Muscle layer of duodenum (tissue), 2 donors: ENCODE measurements at regions not wholly inside any gene's neighbourhood (a gene's known extent, or its start where the extent isn't known, plus 50 kb on each side); places are given as distances from the start of the nearest gene placed in this dataset.
"Not testable (repeated sequence)": the region's sequence is repeated elsewhere in the genome, so short reads cannot be mapped to it uniquely, and the experiment has no call there.

ENCODE experiments used
- H3K27ac ChIP-seq: one replicate; pipeline ENCODE4 v1.7.0; 2013; ENCODE audit warnings: mild to moderate bottlenecking, low read length
- H3K27me3 ChIP-seq: one replicate; pipeline ENCODE4 v1.7.0; 2013; ENCODE audit warnings: low read depth, mild to moderate bottlenecking, control low read depth, low read length
- H3K36me3 ChIP-seq, 2 donors: one replicate each; pipeline ENCODE4 v1.7.0; 2013; ENCODE audit warnings: low read length in 2 of 2, control low read depth in 1 of 2, mild to moderate bottlenecking in 1 of 2; ENCODE audit not compliant: insufficient read depth in 2 of 2, control insufficient read depth in 1 of 2
- H3K4me1 ChIP-seq, 2 donors: one replicate each; pipeline ENCODE4 v1.7.0; 2013; ENCODE audit warnings: low read length in 2 of 2, mild to moderate bottlenecking in 2 of 2, control low read depth in 1 of 2, moderate library complexity in 1 of 2; ENCODE audit not compliant: insufficient read depth in 2 of 2, control insufficient read depth in 1 of 2
- H3K4me3 ChIP-seq, 2 donors: one replicate each; pipeline ENCODE4 v1.7.0; 2013; ENCODE audit warnings: low read length in 2 of 2, low read depth in 1 of 2, mild to moderate bottlenecking in 1 of 2
- H3K9me3 ChIP-seq, 2 donors: one replicate each; pipeline ENCODE4 v1.7.0; 2013; ENCODE audit warnings: low read length in 2 of 2, control low read depth in 1 of 2, mild to moderate bottlenecking in 1 of 2; ENCODE audit not compliant: control insufficient read depth in 1 of 2
- donor health status: healthy.

GRCh38 chr6:149248263-149248662 lies 69.2 kb upstream of the TAB2 start:
- H3K4me3 ChIP-seq, H3K27me3 ChIP-seq, H3K4me1 ChIP-seq, H3K27ac ChIP-seq, H3K36me3 ChIP-seq, H3K9me3 ChIP-seq: not testable (repeated sequence)

DNA sequence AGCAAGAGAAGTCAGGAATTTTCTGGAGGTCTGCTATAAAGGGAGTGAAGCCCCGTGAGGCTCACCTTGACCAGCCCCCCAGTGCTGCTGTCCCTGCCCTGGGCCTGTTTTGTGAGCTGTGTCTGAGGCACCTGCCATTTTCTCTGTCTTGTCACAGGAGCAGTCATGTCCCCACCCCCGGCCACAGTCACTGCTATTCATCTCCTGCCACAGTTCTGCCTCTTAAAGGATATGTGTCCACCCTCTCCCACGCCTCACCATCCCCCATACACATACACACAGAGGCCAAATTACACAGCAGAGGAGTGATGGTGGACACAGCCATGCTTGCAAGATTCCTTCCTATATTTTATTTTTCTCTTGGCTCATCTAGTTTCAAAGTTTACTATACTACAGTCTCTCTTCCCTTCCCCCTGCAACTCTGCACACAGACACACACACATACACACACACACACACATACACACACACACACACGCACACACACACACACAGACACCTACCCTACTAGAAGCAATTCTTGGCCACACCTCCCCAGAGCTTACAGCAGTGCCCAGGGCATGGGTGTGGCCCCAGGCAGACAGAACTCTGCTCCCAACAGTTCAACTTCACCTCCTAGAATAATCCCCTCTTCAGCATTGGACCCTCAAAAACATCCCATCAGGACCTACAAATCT lies 68.7 kb upstream of the TAB2 start:
- Histone ChIP-seq H3K9me3 (no peaks in the 10 kb centered on the region), H3K36me3 (no peaks in the 10 kb centered on the region), H3K27ac (no peak overlapping the region), H3K4me1 (no peaks in the 10 kb centered on the region), H3K4me3 (no peak overlapping the region), H3K27me3 (no peaks in the 10 kb centered on the region)

GRCh38 chr6:149249370-149250357 lies 67.8 kb upstream of the TAB2 start:
- H3K27me3 ChIP-seq: no peaks in the 10 kb centered on the region
- no peak overlapping the region for H3K27ac ChIP-seq
- no peaks in the 10 kb centered on the region for H3K4me1 ChIP-seq
- no peaks in the 10 kb centered on the region for H3K9me3 ChIP-seq
- no peak overlapping the region for H3K4me3 ChIP-seq
- no peaks in the 10 kb centered on the region for H3K36me3 ChIP-seq

- no peaks in the 10 kb centered on the region for H3K4me1 ChIP-seq
- H3K4me3 ChIP-seq: no peak overlapping the region
- no peaks in the 10 kb centered on the region for H3K9me3 ChIP-seq
- H3K27ac ChIP-seq: no peak overlapping the region
- no peaks in the 10 kb centered on the region for H3K27me3 ChIP-seq
- no peaks in the 10 kb centered on the region for H3K36me3 ChIP-seq
Measured at GRCh38 chr6:149250951-149251350, 66.6 kb upstream of the TAB2 start.

GRCh38 chr6:149252622-149253021 lies 64.9 kb upstream of the TAB2 start:
- Histone ChIP-seq H3K27me3 (no peaks in the 10 kb centered on the region), H3K4me1 (no peaks in the 10 kb centered on the region), H3K27ac (no peak overlapping the region), H3K4me3 (no peak overlapping the region), H3K36me3 (no peaks in the 10 kb centered on the region), H3K9me3 (no peaks in the 10 kb centered on the region)

DNA sequence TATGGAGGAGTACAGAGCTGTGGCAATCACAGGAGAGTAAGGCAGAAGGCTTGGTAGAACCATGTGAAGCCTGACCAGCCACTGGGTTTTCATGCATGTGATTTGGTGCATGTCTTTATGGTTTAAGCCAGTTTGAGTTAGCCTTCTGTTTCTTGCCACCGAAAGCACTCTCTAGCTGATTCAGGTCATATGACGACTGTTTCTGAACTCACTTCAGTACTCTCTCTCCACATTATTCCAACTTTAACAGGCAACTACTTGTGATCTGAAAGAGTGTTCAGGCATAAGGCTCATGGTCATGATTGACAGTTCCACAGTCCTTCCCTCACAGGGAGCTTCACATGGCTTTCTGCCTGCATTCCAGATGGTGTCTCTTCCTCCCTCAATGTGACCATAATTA lies 63.3 kb upstream of the TAB2 start:
- no peak overlapping the region for H3K27ac ChIP-seq
- H3K4me1 ChIP-seq: no peaks in the 10 kb centered on the region
- no peaks in the 10 kb centered on the region for H3K36me3 ChIP-seq
- H3K9me3 ChIP-seq: no peaks in the 10 kb centered on the region
- no peaks in the 10 kb centered on the region for H3K27me3 ChIP-seq
- H3K4me3 ChIP-seq: no peak overlapping the region

- Histone ChIP-seq H3K27ac (no peak overlapping the region), H3K27me3 (no peaks in the 10 kb centered on the region), H3K36me3 (no peaks in the 10 kb centered on the region)
Measured at GRCh38 chr6:149259753-149260152, 57.8 kb upstream of the TAB2 start.

GRCh38 chr6:149260214-149260874 lies 57.2 kb upstream of the TAB2 start:
- no peaks in the 10 kb centered on the region for H3K4me1 ChIP-seq
- H3K27me3 ChIP-seq: no peaks in the 10 kb centered on the region
- no peak overlapping the region for H3K27ac ChIP-seq
- no peaks in the 10 kb centered on the region for H3K36me3 ChIP-seq
- no peak overlapping the region for H3K4me3 ChIP-seq
- no peaks in the 10 kb centered on the region for H3K9me3 ChIP-seq

More at GRCh38 chr6:149259753-149260152, 57.8 kb upstream of the TAB2 start:
- no peak overlapping the region for H3K4me3 ChIP-seq
- H3K9me3 ChIP-seq: no peaks in the 10 kb centered on the region
- H3K4me1 ChIP-seq: no peaks in the 10 kb centered on the region

DNA sequence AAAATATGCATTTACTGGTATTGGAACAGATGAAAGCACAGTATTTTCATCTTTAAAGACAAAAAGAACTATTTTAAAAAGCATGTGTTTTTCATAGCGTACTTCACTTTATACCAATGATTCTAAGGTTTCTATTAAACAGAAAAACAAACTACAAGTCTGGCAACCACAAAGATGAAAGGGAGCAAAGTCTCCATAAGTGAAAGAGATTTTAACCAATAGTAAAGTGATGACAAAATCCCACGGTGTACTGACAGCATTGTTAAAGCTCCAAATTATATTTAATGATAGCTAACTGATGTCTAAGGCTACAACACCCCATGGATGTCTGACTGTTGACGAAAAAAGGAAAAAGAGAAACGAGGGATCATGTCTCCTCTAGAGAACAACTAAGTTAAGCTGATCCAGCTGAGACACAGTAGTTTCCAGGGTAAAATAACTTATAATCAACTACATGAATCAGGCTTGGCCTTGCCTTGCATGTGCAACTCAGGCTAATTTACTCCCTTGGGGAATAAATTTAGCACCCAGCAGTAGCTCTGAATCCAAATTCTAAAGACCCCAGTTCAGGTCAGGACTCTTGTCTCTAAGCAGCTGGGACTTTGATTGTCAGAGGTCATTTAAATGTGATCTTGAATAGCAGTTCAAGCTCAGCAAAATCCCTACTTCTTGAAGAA lies 56.0 kb upstream of the TAB2 start:
- Histone ChIP-seq H3K9me3 (no peaks in the 10 kb centered on the region), H3K27ac (no peak overlapping the region), H3K4me3 (no peak overlapping the region), H3K36me3 (no peaks in the 10 kb centered on the region), H3K27me3 (no peaks in the 10 kb centered on the region), H3K4me1 (no peaks in the 10 kb centered on the region)

DNA sequence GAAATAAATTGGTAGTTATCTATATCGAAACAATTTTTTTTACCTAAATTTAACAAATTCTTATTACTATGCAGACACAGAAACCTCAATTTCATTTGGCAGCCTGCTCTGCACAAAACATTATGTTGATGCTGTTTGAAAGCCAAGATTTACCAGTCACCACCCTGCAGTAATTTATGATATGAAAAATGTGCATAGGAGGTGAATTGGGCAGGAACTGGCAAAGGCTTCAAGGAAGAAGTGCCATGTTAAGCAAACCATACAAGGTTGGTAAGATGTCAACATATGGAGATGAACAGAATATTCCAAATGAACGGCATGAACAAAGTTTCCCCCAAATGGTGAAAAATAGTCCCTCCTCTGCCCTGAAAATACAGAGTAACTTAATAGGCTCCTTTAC lies 54.2 kb upstream of the TAB2 start:
- Histone ChIP-seq H3K4me1 (no peaks in the 10 kb centered on the region), H3K9me3 (no peaks in the 10 kb centered on the region), H3K36me3 (no peaks in the 10 kb centered on the region), H3K27me3 (no peaks in the 10 kb centered on the region), H3K27ac (no peak overlapping the region), H3K4me3 (no peak overlapping the region)

DNA sequence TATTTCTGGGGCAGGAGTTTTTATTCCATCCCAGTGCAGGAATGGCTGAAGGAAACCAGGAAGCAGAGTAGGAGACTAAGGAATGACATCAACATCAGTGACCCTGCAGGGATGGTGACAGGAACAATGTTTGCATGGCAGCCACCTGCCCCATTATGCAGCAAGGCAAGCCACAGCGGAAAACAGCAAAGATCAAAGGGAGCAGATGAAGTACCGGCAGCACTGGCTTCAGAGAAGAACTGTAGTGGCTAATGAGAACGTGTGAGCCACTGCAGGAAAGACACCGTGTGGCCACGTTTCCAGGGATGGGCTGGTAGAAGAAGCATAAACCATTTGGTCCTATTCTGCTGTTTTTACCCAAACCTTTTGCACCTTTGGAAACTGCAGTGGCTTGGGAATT lies 52.9 kb upstream of the TAB2 start:
- no peaks in the 10 kb centered on the region for H3K27me3 ChIP-seq

More for the DNA sequence above, 52.9 kb upstream of the TAB2 start:
- H3K36me3 ChIP-seq: no peaks in the 10 kb centered on the region
- H3K9me3 ChIP-seq: no peaks in the 10 kb centered on the region
- H3K4me3 ChIP-seq: no peak overlapping the region
- no peaks in the 10 kb centered on the region for H3K4me1 ChIP-seq
- no peak overlapping the region for H3K27ac ChIP-seq
